ENCODE measurements at regions not wholly inside any gene's neighbourhood (a gene's known extent, or its start where the extent isn't known, plus 50 kb on each side); places are given as distances from the start of the nearest gene placed in this dataset.

GRCh38 chr11:134654161-134654915, 242.3 kb upstream of the B3GAT1 start:
- ChIA-PET POLR2A (no interaction called here), CTCF (no interaction called here)
- TF ChIP-seq CTCF (IDR thresholded peaks at IDR 0.05; ENCODE audit: control extremely low read depth, extremely low read depth, low read depth, missing control alignments), result no peak
- no peak for DNase-seq (ENCODE audit: extremely low spot score)

GRCh38 chr11:134652586-134653255, 240.7 kb upstream of the B3GAT1 start:
- no peak for TF ChIP-seq CTCF (IDR thresholded peaks at IDR 0.05; ENCODE audit: control extremely low read depth, extremely low read depth, low read depth, missing control alignments)
- ChIA-PET POLR2A (no interaction called here), CTCF (no interaction called here)
- DNase-seq (ENCODE audit: extremely low spot score), result no peak

- ChIA-PET POLR2A (no interaction called here), CTCF (no interaction called here)
- DNase-seq (ENCODE audit: extremely low spot score), result no peak
- TF ChIP-seq CTCF (IDR thresholded peaks at IDR 0.05; ENCODE audit: control extremely low read depth, extremely low read depth, low read depth, missing control alignments), result no peak
These were observed 235.2 kb upstream of the B3GAT1 start for GRCh38 chr11:134647066-134647743.

- DNase-seq (ENCODE audit: extremely low spot score), result no peak
- CTCF ChIA-PET, result no interaction called here
- POLR2A ChIA-PET, result no interaction called here
- TF ChIP-seq CTCF (IDR thresholded peaks at IDR 0.05; ENCODE audit: control extremely low read depth, extremely low read depth, low read depth, missing control alignments), result no peak
These were observed 234.5 kb upstream of the B3GAT1 start for GRCh38 chr11:134646561-134646960.

- POLR2A ChIA-PET, result no interaction called here
- CTCF ChIA-PET, result interaction anchor here (0.8 kb wide), 1 partner anchor 14 kb away, joined by 3 read pairs; no protein-coding TSS in a partner anchor
- no peak for DNase-seq (ENCODE audit: extremely low spot score)
- TF ChIP-seq CTCF (IDR thresholded peaks at IDR 0.05; ENCODE audit: control extremely low read depth, extremely low read depth, low read depth, missing control alignments), result no peak
These were observed 233.5 kb upstream of the B3GAT1 start for GRCh38 chr11:134645576-134645975.

DNA sequence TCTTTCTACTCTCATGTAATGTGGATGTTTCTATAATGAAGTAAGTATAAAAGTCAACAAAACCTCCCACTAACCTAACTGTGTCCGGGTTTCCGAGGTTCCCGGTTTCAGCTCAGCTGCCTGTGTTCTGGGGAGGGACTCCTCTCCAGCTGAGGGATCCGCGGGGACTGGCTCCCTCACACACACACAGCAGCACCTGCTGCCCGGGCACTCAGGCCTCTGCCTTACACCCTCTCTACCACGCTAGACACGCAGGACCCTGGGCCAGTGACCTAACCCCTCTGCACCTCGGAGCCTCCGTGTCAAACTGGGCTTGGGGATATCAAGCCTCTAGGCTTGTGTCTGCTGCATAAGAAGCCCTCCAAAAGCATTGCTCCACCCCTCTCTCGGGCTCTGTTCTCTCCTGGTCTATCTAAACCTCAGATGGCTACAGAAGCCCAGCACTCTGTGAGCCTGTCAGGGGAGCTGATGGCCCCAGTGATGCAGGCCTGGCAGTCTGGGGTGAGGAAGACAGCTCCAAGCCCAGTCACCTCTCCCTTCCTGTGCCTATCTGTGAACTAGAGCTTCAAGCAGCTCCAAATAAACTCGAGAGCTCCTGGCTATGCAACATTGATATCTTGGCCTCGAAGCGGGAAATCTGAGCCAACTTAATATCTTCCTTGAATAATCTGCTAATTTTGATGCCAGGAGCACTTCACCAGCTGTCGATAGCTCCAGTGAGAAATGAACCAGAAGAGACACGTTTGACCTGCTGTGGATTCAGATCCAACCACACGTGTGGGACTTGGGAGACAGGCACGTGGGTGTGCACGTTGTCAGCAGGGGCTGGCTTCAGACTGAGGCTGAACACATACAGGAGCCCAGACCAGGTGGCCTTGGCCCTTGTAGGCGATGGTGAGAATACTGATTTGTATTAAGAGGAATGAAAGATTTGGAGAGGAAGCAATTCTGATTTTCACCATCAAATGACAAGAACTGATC, 232.7 kb upstream of the B3GAT1 start:
- ChIA-PET CTCF (interaction anchor here (0.8 kb wide), 1 partner anchor 15 kb away, joined by 3 read pairs; no protein-coding TSS in a partner anchor), POLR2A (no interaction called here)
- DNase-seq (ENCODE audit: extremely low spot score), result no peak
- no peak for TF ChIP-seq CTCF (IDR thresholded peaks at IDR 0.05; ENCODE audit: control extremely low read depth, extremely low read depth, low read depth, missing control alignments)

Data from GM10248 (cell line).